Heart left ventricle (tissue), 16 donors: ENCODE measurements at regions not wholly inside any gene's neighbourhood (a gene's known extent, or its start where the extent isn't known, plus 50 kb on each side); places are given as distances from the start of the nearest gene placed in this dataset.

Experiments
- ATAC-seq, 4 donors: fragments of 200-7000 bp; cut with Tn5 transposase; one replicate each; pipeline ENCODE4 v1.9.1; 2020 to 2022; ENCODE audit warnings: moderate library complexity in 4 of 4, mild to moderate bottlenecking in 3 of 4, moderate number of reproducible peaks in 1 of 4
- DNase-seq, 5 donors: peaks; one replicate each; pipeline ENCODE4 v3.0.0-alpha.2; 2020
- H3K27ac ChIP-seq, 12 donors: fragments of 200-600 bp; sonication (generic) in 4 of 12; one replicate each; pipeline versions ENCODE4 v1.5.0 to v1.8.0; 2016 to 2022; ENCODE audit warnings: mild to moderate bottlenecking in 2 of 12
- H3K27me3 ChIP-seq, 9 donors: fragments of 200-600 bp; sonication (generic) in 2 of 9; one replicate each; pipeline versions ENCODE4 v1.5.1 to v1.8.0; 2016 to 2022; ENCODE audit warnings: mild to moderate bottlenecking in 3 of 9
- H3K36me3 ChIP-seq, 9 donors: fragments of 200-600 bp; sonication (generic) in 2 of 9; one replicate each; pipeline versions ENCODE4 v1.5.0 to v1.8.0; 2018 to 2022; ENCODE audit warnings: mild to moderate bottlenecking in 2 of 9
- H3K4me1 ChIP-seq, 12 donors: fragments of 200-600 bp; sonication (generic) in 4 of 12; one replicate each; pipeline versions ENCODE4 v1.5.0 to v1.8.0; 2016 to 2022; ENCODE audit warnings: mild to moderate bottlenecking in 3 of 12
- H3K4me3 ChIP-seq, 12 donors: fragments of 200-600 bp; sonication (generic) in 4 of 12; one replicate each; pipeline versions ENCODE4 v1.5.0 to v1.8.0; 2017 to 2022; ENCODE audit warnings: mild to moderate bottlenecking in 9 of 12, moderate library complexity in 4 of 12
- H3K9me3 ChIP-seq, 12 donors: fragments of 200-600 bp; sonication (generic) in 4 of 12; one replicate each; pipeline versions ENCODE4 v1.5.0 to v1.8.0; 2016 to 2022; ENCODE audit warnings: mild to moderate bottlenecking in 1 of 12
- CTCF ChIP-seq, 12 donors: fragments of 200-600 bp; sonication (generic) in 4 of 12; IDR thresholded peaks; one replicate each; pipeline versions ENCODE4 v1.5.0 to v1.8.0; 2018 to 2022; ENCODE audit warnings: antibody characterized with exemption in 12 of 12, mild to moderate bottlenecking in 5 of 12
- POLR2A ChIP-seq, 2 donors: fragments of 450-650 bp; IDR thresholded peaks; one replicate each; pipeline ENCODE4 v1.6.1; 2017; ENCODE audit warnings: antibody characterized with exemption in 2 of 2, mild to moderate bottlenecking in 2 of 2, moderate library complexity in 2 of 2
- WGBS, 4 donors: extraction: QIAGEN DNeasy Blood & Tissue Kit in 2 of 4; methylation state at CpG; one replicate each; pipeline versions ENCODE4 v1.1.5 to v1.1.7; 2013 to 2018; 5-methylcytosine and 5-hydroxymethylcytosine counted together
- intact Hi-C, 10 donors: fragments of 100-400 bp; cut with DNase I; formaldehyde crosslinking; loops; one replicate each; pipeline versions ENCODE4 v1.11.1 to v1.14.2; 2022
- donor health status: ischemic (EF 13 %, LVEDD 7.1; RV severe dilation, severe dysfunction).
- donor health status: healthy with polysubstance abuse.
- donor health status: DM: no; HTN: yes; CAD: no.
- donor health status: DM: no; HTN: no; CAD: no.
- donor health status: ischemic (EF 25% LVEDD 6.9; RV normal size, moderate dysfunction).
- donor health status: ischemic (EF 25% LVEDD 5.7; RV mildly dilated, moderate dysfunction).
- donor health status: healthy.
- donor health status: DM: yes; HTN: yes; CAD: no.
- donor health status: ischemic (EF 35%, LVEDD 5.7; RV mildly dilated, moderate dysfunction).
- donor health status: nonischemic (EF 11% LVEDD 7.7; RV severe dilation, severe dysfunction).
- donor health status: DM: yes; HTN: yes; CAD: no.
- donor health status: PGD.
- donor health status: ischemic (EF 29% LVEDD 5.4; RV normal size, mild dysfunction).
- donor health status: nonischemic (EF 23%, LVEDD 6.1; RV moderate dilation, normal function).

DNA sequence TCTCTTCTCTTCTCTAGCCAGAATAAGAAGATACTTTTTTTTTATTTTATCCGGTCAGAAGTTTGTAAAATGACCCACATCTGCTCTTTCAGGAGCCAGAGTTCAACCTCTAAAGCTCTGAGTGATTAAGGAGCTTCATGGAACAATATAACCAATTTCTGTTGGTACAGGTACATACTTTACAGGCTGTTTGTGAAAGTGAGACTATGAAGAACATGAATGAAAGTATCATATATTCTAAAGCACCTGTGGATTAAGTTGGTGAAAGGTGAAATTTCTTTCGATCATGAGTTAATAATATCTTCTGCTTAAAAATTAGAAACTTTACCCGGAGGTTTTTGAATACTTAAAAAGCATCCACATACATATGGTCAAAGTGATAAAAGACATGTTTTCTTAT lies 65.2 kb downstream of the DMRT2 start:
- ATAC-seq (no peak), DNase-seq (no peak)
- Histone ChIP-seq H3K27me3 (no peaks in the 10 kb centered on the region), H3K4me1 (no peaks in the 10 kb centered on the region), H3K36me3 (no peaks in the 10 kb centered on the region), H3K4me3 (no peak overlapping the region), H3K9me3 (peaks cover 0 to 6% (median 0%) of the 10 kb centered on the region in 12 donors), H3K27ac (no peak overlapping the region)
- 77 to 85% (median 82%) methylated on average over 3 of the region's 3 CpGs for WGBS, 4 donors
- TF ChIP-seq CTCF (IDR thresholded peaks at IDR 0.05) (no peak), POLR2A (IDR thresholded peaks at IDR 0.05) (no peak)
- intact Hi-C loops: no loop called here

DNA sequence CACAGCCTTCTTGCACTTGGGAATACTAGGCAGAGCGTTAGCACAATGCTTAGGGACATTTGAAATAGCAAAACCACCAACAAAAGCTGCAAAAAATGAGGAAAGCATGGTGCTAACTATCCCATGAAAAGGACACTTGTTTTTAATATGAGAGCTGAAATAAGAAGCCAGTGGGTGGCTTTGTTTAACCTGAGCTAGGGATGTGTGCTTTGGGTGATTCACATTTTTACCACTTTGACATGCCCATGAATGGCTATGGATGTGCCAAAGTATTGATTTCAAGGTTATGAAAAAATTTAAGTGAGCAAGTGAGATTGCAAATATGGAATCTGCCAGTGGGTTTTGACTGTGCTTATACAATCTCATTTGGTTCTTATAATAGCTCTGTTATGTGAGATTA lies 67.3 kb downstream of the DMRT2 start:
- no peaks in the 10 kb centered on the region for H3K36me3 ChIP-seq
- DNase-seq (no peak), ATAC-seq (no peak)
- H3K4me3 ChIP-seq: no peak overlapping the region
- H3K27ac ChIP-seq: no peak overlapping the region
- TF ChIP-seq POLR2A (IDR thresholded peaks at IDR 0.05) (no peak), CTCF (IDR thresholded peaks at IDR 0.05) (no peak)
- intact Hi-C loops: no loop called here
- H3K4me1 ChIP-seq: no peaks in the 10 kb centered on the region
- no peaks in the 10 kb centered on the region for H3K27me3 ChIP-seq
- no peaks in the 10 kb centered on the region for H3K9me3 ChIP-seq
- WGBS, 4 donors: 50 to 72% (median 66%) methylated on average over 1 of the region's 1 CpG

DNA sequence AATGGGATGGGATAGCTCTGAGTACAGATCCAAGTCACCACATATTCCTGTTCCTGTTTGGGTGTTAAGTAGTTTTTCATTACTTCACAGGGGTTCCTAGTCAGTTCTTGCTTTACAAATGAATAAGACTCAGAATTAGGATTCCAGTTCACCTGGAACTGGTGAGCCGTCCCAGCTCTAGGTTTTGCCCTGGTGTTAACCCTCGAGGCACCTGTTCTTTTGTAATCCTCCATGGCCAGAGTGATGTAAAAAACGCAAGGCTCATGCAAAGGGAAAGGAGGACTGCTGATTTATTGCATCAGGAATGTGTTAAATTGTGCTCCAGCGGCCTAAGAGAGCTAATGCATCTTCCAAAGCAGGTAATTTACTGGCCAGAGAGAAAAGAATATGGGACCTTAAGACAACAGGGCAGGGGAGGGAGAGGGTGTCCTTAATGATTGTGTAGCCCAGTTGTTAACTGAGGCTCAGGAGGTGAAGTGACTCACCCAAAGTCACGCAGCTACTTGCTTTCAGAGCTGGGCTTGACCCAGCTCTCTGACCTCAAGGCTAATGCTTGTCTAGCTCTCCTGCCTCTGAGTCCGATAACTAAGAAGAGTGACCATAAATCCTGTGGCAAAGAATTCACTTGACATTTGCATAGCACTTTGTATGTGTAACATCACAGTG lies 70.5 kb downstream of the DMRT2 start:
- 42 to 52% (median 43%) methylated on average over 6 of the region's 6 CpGs for WGBS, 4 donors
- intact Hi-C loops: no loop called here

GRCh38 chr9:1125741-1126140 lies 75.6 kb downstream of the DMRT2 start:
- Histone ChIP-seq H3K27me3 (peaks cover 0 to 6% (median 0%) of the 10 kb centered on the region in 9 donors), H3K4me1 (no peaks in the 10 kb centered on the region), H3K9me3 (peaks cover 0 to 5% (median 0%) of the 10 kb centered on the region in 12 donors), H3K36me3 (no peaks in the 10 kb centered on the region), H3K4me3 (no peak overlapping the region), H3K27ac (no peak overlapping the region)
- no peak for TF ChIP-seq CTCF (IDR thresholded peaks at IDR 0.05)
- no peak for TF ChIP-seq POLR2A (IDR thresholded peaks at IDR 0.05)
- ATAC-seq (no peak), DNase-seq (no peak)
- WGBS, 4 donors: 32 to 61% (median 42%) methylated on average over 2 of the region's 2 CpGs
- intact Hi-C loops: no loop called here

More for the DNA sequence above, 70.5 kb downstream of the DMRT2 start:
- Histone ChIP-seq H3K27me3 (peaks cover 0 to 6% (median 0%) of the 10 kb centered on the region in 9 donors), H3K36me3 (no peaks in the 10 kb centered on the region), H3K4me3 (no peak overlapping the region), H3K4me1 (no peaks in the 10 kb centered on the region), H3K27ac (no peak overlapping the region), H3K9me3 (no peaks in the 10 kb centered on the region)
- no peak for TF ChIP-seq CTCF (IDR thresholded peaks at IDR 0.05)
- TF ChIP-seq POLR2A (IDR thresholded peaks at IDR 0.05): no peak
- DNase-seq (no peak), ATAC-seq (no peak)
